PC-3 (cell line): ENCODE measurements at regions not wholly inside any gene's neighbourhood (a gene's known extent, or its start where the extent isn't known, plus 50 kb on each side); places are given as distances from the start of the nearest gene placed in this dataset.

Source experiments
- ATAC-seq: fragments of 200-7000 bp; cut with Tn5 transposase; 2 replicates; pipeline ENCODE4 v1.9.1; 2020; ENCODE audit warnings: mild to moderate bottlenecking, moderate library complexity
- BruUV-seq: library from RNA; stranded (reverse); fragments of 400-500 nt; replicated peaks from 2 replicates; lab custom pipeline; 2021; lab: Mats Ljungman, UMichigan
- CTCF ChIA-PET: fragments of 300-600 bp; sonication (Branson Sonifier 250); formaldehyde crosslinking; loops from one replicate; lab custom pipeline; 2022; ENCODE audit warnings: antibody characterized with exemption; lab: Charles Lee
- POLR2A ChIA-PET: fragments of 300-600 bp; sonication (Branson Sonifier 250); formaldehyde crosslinking; loops from one replicate; lab custom pipeline; 2022; ENCODE audit warnings: antibody characterized with exemption; ENCODE audit not compliant: unreplicated experiment; lab: Charles Lee
- DNase-seq: peaks from one replicate; pipeline ENCODE4 v3.0.0-alpha.2; 2015
- H2AFZ ChIP-seq: fragments of 300-600 bp; sonication (generic); 2 replicates; pipeline ENCODE4 v1.6.0; 2016; ENCODE audit warnings: antibody characterized with exemption, low read length
- H3F3A ChIP-seq: fragments of 300-600 bp; sonication (generic); one replicate; pipeline ENCODE4 v1.6.0; 2017; ENCODE audit warnings: antibody characterized with exemption, low read length, control low read depth, mild to moderate bottlenecking; ENCODE audit not compliant: unreplicated experiment
- H3K27ac ChIP-seq: fragments of 300-600 bp; sonication (generic); 2 replicates; pipeline ENCODE4 v1.5.1; 2016; ENCODE audit warnings: mild to moderate bottlenecking, low read length
- H3K27me3 ChIP-seq: fragments of 300-600 bp; sonication (generic); 2 replicates; pipeline ENCODE4 v1.6.1; 2016; ENCODE audit warnings: low read length, mixed read lengths
- H3K36me3 ChIP-seq: fragments of 300-600 bp; sonication (generic); 2 replicates; pipeline ENCODE4 v1.6.1; 2016; ENCODE audit warnings: low read depth, mixed run types, low read length, mixed read lengths
- H3K4me1 ChIP-seq: fragments of 300-600 bp; sonication (generic); 2 replicates; pipeline ENCODE4 v1.5.1; 2016; ENCODE audit warnings: low read length; ENCODE audit not compliant: insufficient read depth
- H3K4me2 ChIP-seq: fragments of 300-600 bp; sonication (generic); 2 replicates; pipeline ENCODE4 v1.6.0; 2016; ENCODE audit warnings: low read length
- H3K4me3 ChIP-seq: fragments of 300-600 bp; sonication (generic); 2 replicates; pipeline ENCODE4 v1.5.1; 2016; ENCODE audit warnings: mild to moderate bottlenecking, low read length, mixed read lengths
- H3K79me2 ChIP-seq: fragments of 300-600 bp; sonication (generic); 2 replicates; pipeline ENCODE4 v1.6.1; 2017; ENCODE audit warnings: low read length, mixed read lengths
- H3K9ac ChIP-seq: fragments of 300-600 bp; sonication (generic); 2 replicates; pipeline ENCODE4 v1.6.0; 2016; ENCODE audit warnings: mild to moderate bottlenecking, low read length
- H3K9me2 ChIP-seq: fragments of 300-600 bp; sonication (generic); replicated peaks from 2 replicates; pipeline ENCODE4 v1.6.1; 2016; ENCODE audit warnings: mixed run types, low read length, mixed read lengths
- H3K9me3 ChIP-seq: fragments of 300-600 bp; sonication (generic); 2 replicates; pipeline ENCODE4 v1.6.1; 2016; ENCODE audit warnings: low read length, mixed read lengths
- H4K20me1 ChIP-seq: fragments of 300-600 bp; sonication (generic); 2 replicates; pipeline ENCODE4 v1.6.1; 2016; ENCODE audit warnings: low read length, mixed read lengths
- EZH2 ChIP-seq: fragments of 300-600 bp; sonication (generic); IDR thresholded peaks from one replicate; pipeline ENCODE4 v1.6.1; 2017; ENCODE audit warnings: antibody characterized with exemption, mild to moderate bottlenecking, low read length; ENCODE audit not compliant: unreplicated experiment
- EZH2phosphoT487 ChIP-seq: fragments of 300-600 bp; sonication (generic); IDR thresholded peaks from 2 replicates; pipeline ENCODE4 v1.6.1; 2018; ENCODE audit warnings: mild to moderate bottlenecking, antibody characterized with exemption, low read length, borderline replicate concordance
- intact Hi-C: fragments of 100-400 bp; cut with micrococcal nuclease; formaldehyde crosslinking; loops from 2 replicates; pipeline ENCODE4 v1.9.0; 2023
- TF ChIP-seq, protein P1 (sequence below): fragments of 300-600 bp; sonication (generic); conservative IDR thresholded peaks from 2 replicates; pipeline ENCODE4 v1.5.1; 2017; ENCODE audit warnings: antibody characterized with exemption, low read depth, mild to moderate bottlenecking, low read length

DNA sequence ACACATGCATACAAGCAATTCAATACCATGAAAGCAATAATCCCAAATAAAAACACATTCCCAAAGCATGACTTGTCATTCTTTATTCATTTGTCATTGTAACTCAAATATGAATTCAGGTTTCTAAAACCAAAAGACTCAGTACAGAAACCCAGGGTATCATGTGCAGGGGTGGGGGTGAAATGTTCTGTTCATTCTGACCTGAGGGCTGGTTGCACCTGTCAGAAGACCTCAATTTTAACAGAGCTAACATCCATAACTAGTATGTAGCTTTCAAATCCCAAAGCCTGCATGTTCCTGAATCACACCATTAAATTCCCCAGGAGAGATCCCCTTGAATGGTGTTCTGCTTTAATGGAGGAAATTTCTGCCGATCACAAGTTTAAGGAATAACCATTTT is 738.7 kb downstream of the MCTP2 start:
- Histone ChIP-seq H4K20me1 (no peaks in the 10 kb centered on the region), H3K4me1 (no peaks in the 10 kb centered on the region), H3F3A (no peaks in the 10 kb centered on the region), H3K27ac (no peak overlapping the region), H3K27me3 (peaks cover 25% of the 10 kb centered on the region), H2AFZ (no peak overlapping the region), H3K79me2 (no peaks in the 10 kb centered on the region), H3K4me2 (no peak overlapping the region), H3K4me3 (no peak overlapping the region), H3K9ac (no peak overlapping the region), H3K9me3 (no peaks in the 10 kb centered on the region), H3K9me2 (no peaks in the 10 kb centered on the region), H3K36me3 (no peaks in the 10 kb centered on the region)
- DNase-seq (peak; percentile 40), ATAC-seq (no peak)
- BruUV-seq, result no TSS peak
- ChIA-PET CTCF (no interaction called here), POLR2A (no interaction called here)
- TF ChIP-seq EZH2phosphoT487 (no peak), EZH2 (no peak)
- TF ChIP-seq, protein P1, sequence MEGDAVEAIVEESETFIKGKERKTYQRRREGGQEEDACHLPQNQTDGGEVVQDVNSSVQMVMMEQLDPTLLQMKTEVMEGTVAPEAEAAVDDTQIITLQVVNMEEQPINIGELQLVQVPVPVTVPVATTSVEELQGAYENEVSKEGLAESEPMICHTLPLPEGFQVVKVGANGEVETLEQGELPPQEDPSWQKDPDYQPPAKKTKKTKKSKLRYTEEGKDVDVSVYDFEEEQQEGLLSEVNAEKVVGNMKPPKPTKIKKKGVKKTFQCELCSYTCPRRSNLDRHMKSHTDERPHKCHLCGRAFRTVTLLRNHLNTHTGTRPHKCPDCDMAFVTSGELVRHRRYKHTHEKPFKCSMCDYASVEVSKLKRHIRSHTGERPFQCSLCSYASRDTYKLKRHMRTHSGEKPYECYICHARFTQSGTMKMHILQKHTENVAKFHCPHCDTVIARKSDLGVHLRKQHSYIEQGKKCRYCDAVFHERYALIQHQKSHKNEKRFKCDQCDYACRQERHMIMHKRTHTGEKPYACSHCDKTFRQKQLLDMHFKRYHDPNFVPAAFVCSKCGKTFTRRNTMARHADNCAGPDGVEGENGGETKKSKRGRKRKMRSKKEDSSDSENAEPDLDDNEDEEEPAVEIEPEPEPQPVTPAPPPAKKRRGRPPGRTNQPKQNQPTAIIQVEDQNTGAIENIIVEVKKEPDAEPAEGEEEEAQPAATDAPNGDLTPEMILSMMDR, result no peak
- intact Hi-C loops, result no loop called here

DNA sequence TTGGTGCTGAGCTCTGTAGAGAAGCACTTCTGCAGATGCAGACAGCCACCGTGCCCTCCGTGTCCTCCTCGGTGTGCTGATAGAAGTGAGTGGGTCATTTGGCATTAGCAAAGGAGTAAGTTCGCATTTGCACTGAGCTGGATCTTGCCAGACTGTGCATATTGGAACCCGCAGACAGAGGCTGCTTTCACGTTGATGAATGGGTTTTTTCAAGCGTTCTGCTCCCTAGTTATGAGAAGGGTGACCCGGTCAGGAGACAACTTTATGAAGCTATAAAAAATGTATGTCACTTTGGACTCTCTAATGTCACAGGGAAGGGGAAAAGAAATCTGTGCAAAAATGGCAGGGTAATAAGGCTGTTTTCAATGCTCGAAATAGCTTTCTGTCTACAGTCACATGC is 739.4 kb downstream of the MCTP2 start:
- ATAC-seq, result no peak
- Histone ChIP-seq H3K4me3 (no peak overlapping the region), H3K9me2 (no peaks in the 10 kb centered on the region), H3F3A (no peaks in the 10 kb centered on the region), H3K4me1 (no peaks in the 10 kb centered on the region), H3K9ac (no peak overlapping the region), H3K27ac (no peak overlapping the region), H2AFZ (no peak overlapping the region), H3K36me3 (no peaks in the 10 kb centered on the region), H4K20me1 (no peaks in the 10 kb centered on the region), H3K27me3 (peaks cover 28% of the 10 kb centered on the region), H3K79me2 (no peaks in the 10 kb centered on the region), H3K9me3 (no peaks in the 10 kb centered on the region), H3K4me2 (no peak overlapping the region)
- intact Hi-C loops, result no loop called here
- POLR2A ChIA-PET, result no interaction called here
- BruUV-seq, result no TSS peak
- CTCF ChIA-PET, result no interaction called here
- TF ChIP-seq, protein P1, result no peak
- no peak for TF ChIP-seq EZH2
- no peak for TF ChIP-seq EZH2phosphoT487
- no peak for DNase-seq

DNA sequence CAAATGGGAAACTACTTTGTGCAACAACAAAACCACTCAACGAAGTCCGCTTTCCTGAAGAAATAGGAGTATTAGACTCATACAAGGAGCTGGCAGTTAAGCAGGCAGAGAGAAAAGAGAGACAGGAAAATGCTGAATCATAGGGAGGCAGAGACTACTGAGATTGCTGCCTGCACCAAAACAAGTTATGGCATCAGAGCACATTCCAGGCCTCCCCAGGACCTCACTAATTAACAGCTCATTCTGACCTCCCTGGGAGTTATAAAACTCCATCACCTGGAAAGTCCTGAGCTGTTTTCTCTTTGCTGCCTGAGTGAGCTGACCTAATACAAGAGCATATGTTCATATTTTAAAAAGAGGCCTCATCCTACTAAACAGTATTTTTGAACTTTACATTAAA is 741.0 kb downstream of the MCTP2 start:
- POLR2A ChIA-PET, result no interaction called here
- CTCF ChIA-PET, result no interaction called here
- Histone ChIP-seq H3K9me2 (no peaks in the 10 kb centered on the region), H3K9ac (no peak overlapping the region), H3F3A (no peaks in the 10 kb centered on the region), H3K4me1 (no peaks in the 10 kb centered on the region), H3K9me3 (no peaks in the 10 kb centered on the region), H3K27ac (no peak overlapping the region), H3K79me2 (no peaks in the 10 kb centered on the region), H4K20me1 (no peaks in the 10 kb centered on the region), H2AFZ (no peak overlapping the region), H3K4me2 (no peak overlapping the region), H3K27me3 (peaks cover 19% of the 10 kb centered on the region), H3K36me3 (no peaks in the 10 kb centered on the region), H3K4me3 (no peak overlapping the region)
- intact Hi-C loops, result no loop called here
- ATAC-seq (no peak), DNase-seq (no peak)
- TF ChIP-seq EZH2phosphoT487, result no peak
- TF ChIP-seq, protein P1, result no peak
- no peak for TF ChIP-seq EZH2
- BruUV-seq, result no TSS peak
